Fibroblast of lung (primary cell): ENCODE measurements at regions not wholly inside any gene's neighbourhood (a gene's known extent, or its start where the extent isn't known, plus 50 kb on each side); places are given as distances from the start of the nearest gene placed in this dataset.

Experiments
- DNase-seq, 2 donors: peaks; one replicate each; pipeline versions ENCODE4 v3.0.0 to v3.0.0-alpha.2; 2010; ENCODE audit warnings: low read depth in 2 of 2
- H2AFZ ChIP-seq: 2 replicates; pipeline ENCODE4 v1.5.1; 2012; ENCODE audit warnings: low read length, control low read depth, inconsistent platforms
- H3K27ac ChIP-seq: 2 replicates; pipeline ENCODE4 v1.5.1; 2011; ENCODE audit warnings: low read length, control low read depth; ENCODE audit not compliant: insufficient read depth
- H3K27me3 ChIP-seq: 2 replicates; pipeline ENCODE4 v1.5.1; 2011; ENCODE audit warnings: mild to moderate bottlenecking, low read length; ENCODE audit not compliant: control insufficient read depth, insufficient read depth
- H3K36me3 ChIP-seq: 2 replicates; pipeline ENCODE4 v1.5.1; 2011; ENCODE audit warnings: low read length; ENCODE audit not compliant: control insufficient read depth, insufficient read depth
- H3K4me1 ChIP-seq: 2 replicates; pipeline ENCODE4 v1.5.1; 2011; ENCODE audit warnings: low read length; ENCODE audit not compliant: control insufficient read depth, insufficient read depth; ENCODE audit errors: extremely low read depth
- H3K4me2 ChIP-seq: 2 replicates; pipeline ENCODE4 v1.5.1; 2011; ENCODE audit warnings: low read length, control low read depth; ENCODE audit not compliant: insufficient read depth; ENCODE audit errors: extremely low read depth
- H3K4me3 ChIP-seq, 4 experiments: fragments of 200-600 bp in 1 of 4; sonication (generic) in 1 of 4; replicated peaks in 1 of 4; 2 replicates each; pipeline ENCODE4 v1.5.1; 2011 to 2016; ENCODE audit warnings: low read length in 4 of 4, low read depth in 3 of 4, mild to moderate bottlenecking in 3 of 4, control low read depth in 2 of 4, inconsistent platforms in 1 of 4, mixed read lengths in 1 of 4; ENCODE audit not compliant: insufficient read depth in 1 of 4; ENCODE audit errors: control extremely low read depth in 1 of 4
- H3K79me2 ChIP-seq: 2 replicates; pipeline ENCODE4 v1.5.1; 2012; ENCODE audit warnings: mild to moderate bottlenecking, low read length, inconsistent platforms; ENCODE audit not compliant: control insufficient read depth, insufficient read depth
- H3K9ac ChIP-seq: 2 replicates; pipeline ENCODE4 v1.5.1; 2011; ENCODE audit warnings: mild to moderate bottlenecking, low read length, control low read depth; ENCODE audit not compliant: insufficient read depth
- H3K9me3 ChIP-seq: 2 replicates; pipeline ENCODE4 v1.5.1; 2012; ENCODE audit warnings: low read depth, low read length; ENCODE audit not compliant: control insufficient read depth, insufficient read depth
- H4K20me1 ChIP-seq: 2 replicates; pipeline ENCODE4 v1.5.1; 2011; ENCODE audit warnings: low read length; ENCODE audit not compliant: control insufficient read depth, insufficient read depth; ENCODE audit errors: extremely low read depth
- EZH2 ChIP-seq: IDR thresholded peaks from 2 replicates; pipeline ENCODE4 v1.5.1; 2012; ENCODE audit warnings: low read length, control low read depth, mild to moderate bottlenecking; ENCODE audit errors: missing control alignments
- TF ChIP-seq, protein P1 (sequence below), 2 donors: IDR thresholded peaks in 1 of 2; conservative IDR thresholded peaks in 1 of 2; 1 replicate in 1 of 2; 2 replicates in 1 of 2; pipeline ENCODE4 v1.5.1; 2011 to 2012; ENCODE audit warnings: low read length in 2 of 2, control low read depth in 1 of 2, inconsistent platforms in 1 of 2, low read depth in 1 of 2, mild to moderate bottlenecking in 1 of 2

DNA sequence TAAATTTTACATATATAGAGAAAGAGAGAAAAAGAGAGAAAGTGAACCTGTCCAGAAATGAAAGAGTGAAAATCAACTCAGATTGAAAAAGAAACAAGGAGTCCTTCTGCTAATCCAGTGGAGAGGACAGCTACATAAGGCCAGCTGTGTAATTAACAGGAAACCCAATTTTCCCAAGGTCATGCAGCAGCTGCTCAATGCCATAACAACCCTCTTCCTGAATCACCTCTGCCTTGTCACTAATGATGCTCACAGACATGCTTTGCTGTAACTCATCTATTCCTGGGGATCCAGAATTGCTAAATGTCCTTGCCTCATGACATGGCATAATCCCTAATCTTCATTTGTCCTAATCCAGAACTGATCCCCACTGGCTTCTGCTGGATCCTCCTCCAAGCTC, 288.6 kb downstream of the NEBL start:
- TF ChIP-seq EZH2 = no peak

DNA sequence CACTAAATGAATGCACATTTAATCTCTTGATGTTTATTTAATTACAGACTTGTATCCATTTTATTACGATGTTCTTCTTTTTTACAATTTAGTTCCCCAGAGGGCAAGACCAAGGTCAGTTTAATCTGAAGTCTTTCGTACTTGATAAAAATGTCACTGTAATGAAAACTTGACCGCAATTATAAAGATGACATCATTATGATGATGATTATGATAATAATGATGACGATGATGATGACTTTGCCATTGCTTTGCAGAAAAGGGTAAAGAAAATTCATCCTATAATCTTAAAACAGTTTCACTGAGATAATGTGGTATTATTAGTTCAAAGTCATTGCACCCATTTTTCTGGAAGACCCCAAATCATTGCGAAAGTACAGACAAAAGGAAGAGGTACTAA, 290.1 kb downstream of the NEBL start:
- H3K27me3 ChIP-seq = no peaks in the 10 kb centered on the region
- H3K27ac ChIP-seq = no peak overlapping the region
- TF ChIP-seq, protein P1, sequence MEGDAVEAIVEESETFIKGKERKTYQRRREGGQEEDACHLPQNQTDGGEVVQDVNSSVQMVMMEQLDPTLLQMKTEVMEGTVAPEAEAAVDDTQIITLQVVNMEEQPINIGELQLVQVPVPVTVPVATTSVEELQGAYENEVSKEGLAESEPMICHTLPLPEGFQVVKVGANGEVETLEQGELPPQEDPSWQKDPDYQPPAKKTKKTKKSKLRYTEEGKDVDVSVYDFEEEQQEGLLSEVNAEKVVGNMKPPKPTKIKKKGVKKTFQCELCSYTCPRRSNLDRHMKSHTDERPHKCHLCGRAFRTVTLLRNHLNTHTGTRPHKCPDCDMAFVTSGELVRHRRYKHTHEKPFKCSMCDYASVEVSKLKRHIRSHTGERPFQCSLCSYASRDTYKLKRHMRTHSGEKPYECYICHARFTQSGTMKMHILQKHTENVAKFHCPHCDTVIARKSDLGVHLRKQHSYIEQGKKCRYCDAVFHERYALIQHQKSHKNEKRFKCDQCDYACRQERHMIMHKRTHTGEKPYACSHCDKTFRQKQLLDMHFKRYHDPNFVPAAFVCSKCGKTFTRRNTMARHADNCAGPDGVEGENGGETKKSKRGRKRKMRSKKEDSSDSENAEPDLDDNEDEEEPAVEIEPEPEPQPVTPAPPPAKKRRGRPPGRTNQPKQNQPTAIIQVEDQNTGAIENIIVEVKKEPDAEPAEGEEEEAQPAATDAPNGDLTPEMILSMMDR (conservative IDR thresholded peaks at IDR 0.05 in 1 of 2, IDR thresholded peaks at IDR 0.05 in 1 of 2; ENCODE audit: low read depth in 1 of 2, low read length in 2 of 2) = no peak
- TF ChIP-seq EZH2 = no peak
- no peaks in the 10 kb centered on the region for H3K79me2 ChIP-seq
- H3K4me2 ChIP-seq = no peak overlapping the region
- no peak for DNase-seq
- H3K4me3 ChIP-seq = no peak overlapping the region
- no peak overlapping the region for H3K9ac ChIP-seq
- H3K4me1 ChIP-seq = no peaks in the 10 kb centered on the region
- H3K9me3 ChIP-seq = no peaks in the 10 kb centered on the region
- no peaks in the 10 kb centered on the region for H4K20me1 ChIP-seq
- H3K36me3 ChIP-seq = no peaks in the 10 kb centered on the region
- no peak overlapping the region for H2AFZ ChIP-seq

More for the DNA sequence above, 288.6 kb downstream of the NEBL start:
- H3K27ac ChIP-seq = no peak overlapping the region
- no peaks in the 10 kb centered on the region for H3K27me3 ChIP-seq
- no peak for DNase-seq
- H3K9me3 ChIP-seq = no peaks in the 10 kb centered on the region
- H4K20me1 ChIP-seq = no peaks in the 10 kb centered on the region
- no peak overlapping the region for H2AFZ ChIP-seq
- no peaks in the 10 kb centered on the region for H3K4me1 ChIP-seq
- no peaks in the 10 kb centered on the region for H3K79me2 ChIP-seq
- H3K36me3 ChIP-seq = no peaks in the 10 kb centered on the region
- no peak overlapping the region for H3K4me2 ChIP-seq
- no peak overlapping the region for H3K4me3 ChIP-seq
- no peak overlapping the region for H3K9ac ChIP-seq

DNA sequence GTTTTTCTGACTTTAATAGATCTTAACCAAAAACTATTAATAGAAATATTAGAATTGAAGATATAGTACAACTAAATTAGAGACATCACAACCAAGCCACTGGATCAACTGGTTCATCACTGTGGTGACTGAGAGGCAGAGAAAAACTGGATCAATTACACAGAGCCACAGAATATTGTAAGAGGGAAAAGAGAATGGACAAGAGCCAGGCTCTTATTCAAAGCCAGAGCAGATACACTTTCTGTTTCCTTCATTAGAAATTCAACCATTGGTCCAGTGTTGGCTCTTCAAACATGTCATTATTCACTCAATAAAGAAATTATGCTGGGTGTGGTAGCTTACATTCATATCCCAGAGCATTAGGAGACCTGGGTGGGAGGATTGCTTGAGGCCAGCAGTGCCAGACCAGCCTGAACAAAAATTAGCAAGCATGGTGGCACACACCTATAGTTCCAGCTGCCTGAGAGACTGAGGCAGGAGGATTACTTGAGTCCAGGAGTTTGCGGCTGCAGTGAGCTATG, 295.1 kb downstream of the NEBL start:
- Histone ChIP-seq H3K27ac (no peak overlapping the region), H3K4me1 (peaks cover 4% of the 10 kb centered on the region), H3K79me2 (no peaks in the 10 kb centered on the region), H3K9ac (no peak overlapping the region), H3K36me3 (no peaks in the 10 kb centered on the region), H3K27me3 (no peaks in the 10 kb centered on the region), H4K20me1 (no peaks in the 10 kb centered on the region), H2AFZ (no peak overlapping the region), H3K9me3 (no peaks in the 10 kb centered on the region), H3K4me3 (no peak overlapping the region), H3K4me2 (no peak overlapping the region)
- TF ChIP-seq, protein P1 (conservative IDR thresholded peaks at IDR 0.05 in 1 of 2, IDR thresholded peaks at IDR 0.05 in 1 of 2; ENCODE audit: low read depth in 1 of 2, low read length in 2 of 2) = no peak
- TF ChIP-seq EZH2 = no peak
- DNase-seq = no peak
